IPS-15b (cell line): ENCODE measurements at regions not wholly inside any gene's neighbourhood (a gene's known extent, or its start where the extent isn't known, plus 50 kb on each side); places are given as distances from the start of the nearest gene placed in this dataset.

Experiments used
- H3K27me3 ChIP-seq: one replicate; pipeline ENCODE4 v1.6.1; 2013; ENCODE audit warnings: low read length; ENCODE audit not compliant: control insufficient read depth, insufficient read depth
- H3K36me3 ChIP-seq: one replicate; pipeline ENCODE4 v1.6.1; 2013; ENCODE audit warnings: low read length; ENCODE audit not compliant: control insufficient read depth, insufficient read depth
- H3K4me1 ChIP-seq: one replicate; pipeline ENCODE4 v1.6.1; 2013; ENCODE audit warnings: mild to moderate bottlenecking, low read length; ENCODE audit not compliant: control insufficient read depth, insufficient read depth
- H3K4me3 ChIP-seq: one replicate; pipeline ENCODE4 v1.5.1; 2013; ENCODE audit warnings: low read depth, low read length
- H3K9ac ChIP-seq: one replicate; pipeline ENCODE4 v1.6.1; 2013; ENCODE audit warnings: low read depth, mild to moderate bottlenecking, low read length
- H3K9me3 ChIP-seq: one replicate; pipeline ENCODE4 v1.6.1; 2013; ENCODE audit warnings: mild to moderate bottlenecking, low read length; ENCODE audit not compliant: control insufficient read depth, insufficient read depth

GRCh38 chr21:35106246-35106835, 57.2 kb upstream of the RUNX1 start:
- no peak overlapping the region for H3K9ac ChIP-seq
- H3K27me3 ChIP-seq = no peaks in the 10 kb centered on the region
- no peaks in the 10 kb centered on the region for H3K36me3 ChIP-seq
- H3K4me3 ChIP-seq = no peak overlapping the region
- H3K9me3 ChIP-seq = no peaks in the 10 kb centered on the region
- no peaks in the 10 kb centered on the region for H3K4me1 ChIP-seq

- no peak overlapping the region for H3K4me3 ChIP-seq
- H3K27me3 ChIP-seq = no peaks in the 10 kb centered on the region
- no peaks in the 10 kb centered on the region for H3K36me3 ChIP-seq
- H3K9me3 ChIP-seq = no peaks in the 10 kb centered on the region
- H3K4me1 ChIP-seq = no peaks in the 10 kb centered on the region
- no peak overlapping the region for H3K9ac ChIP-seq
These were observed 53.6 kb upstream of the RUNX1 start for GRCh38 chr21:35102488-35103371.

GRCh38 chr21:35100349-35100811, 51.3 kb upstream of the RUNX1 start:
- Histone ChIP-seq H3K4me3 (no peak overlapping the region), H3K9me3 (no peaks in the 10 kb centered on the region), H3K36me3 (no peaks in the 10 kb centered on the region), H3K9ac (no peak overlapping the region), H3K4me1 (no peaks in the 10 kb centered on the region), H3K27me3 (no peaks in the 10 kb centered on the region)

- Histone ChIP-seq H3K9ac (no peak overlapping the region), H3K4me1 (no peaks in the 10 kb centered on the region), H3K36me3 (no peaks in the 10 kb centered on the region), H3K27me3 (no peaks in the 10 kb centered on the region), H3K4me3 (no peak overlapping the region), H3K9me3 (no peaks in the 10 kb centered on the region)
These were observed 50.2 kb upstream of the RUNX1 start for GRCh38 chr21:35099310-35099709.
